IMR-90 (cell line): ENCODE measurements at regions not wholly inside any gene's neighbourhood (a gene's known extent, or its start where the extent isn't known, plus 50 kb on each side); places are given as distances from the start of the nearest gene placed in this dataset.

Experiments
- ATAC-seq: fragments of 200-7000 bp; cut with Tn5 transposase; 2 replicates; pipeline ENCODE4 v1.9.1; 2020; ENCODE audit warnings: low read depth, mild to moderate bottlenecking, moderate library complexity
- BruUV-seq: library from RNA; stranded (reverse); fragments of 400-500 nt; replicated peaks from 2 replicates; lab custom pipeline; 2021; lab: Mats Ljungman, UMichigan
- CTCF ChIA-PET: fragments of 300-600 bp; formaldehyde crosslinking; extraction: SDS; loops from one replicate; lab custom pipeline; 2021; ENCODE audit warnings: antibody characterized with exemption; lab: Yijun Ruan, JAX
- POLR2A ChIA-PET: fragments of 300-600 bp; sonication (Branson Sonifier 250); formaldehyde crosslinking; loops from one replicate; lab custom pipeline; 2022; ENCODE audit warnings: antibody characterized with exemption; ENCODE audit not compliant: unreplicated experiment; lab: Charles Lee
- DNase-seq: peaks from one replicate; pipeline ENCODE4 v3.0.0; 2013
- H2AFZ ChIP-seq: replicated peaks from 2 replicates; pipeline ENCODE3; 2013; ENCODE audit warnings: low read length, mild to moderate bottlenecking; ENCODE audit not compliant: poor library complexity
- H2AK5ac ChIP-seq: 2 replicates; pipeline ENCODE4 v1.6.1; 2013; ENCODE audit warnings: low read depth, low read length, inconsistent platforms
- H2AK9ac ChIP-seq: replicated peaks from 2 replicates; pipeline ENCODE3; 2013; ENCODE audit warnings: mild to moderate bottlenecking, low read depth, low read length, moderate library complexity; ENCODE audit not compliant: poor library complexity
- H2BK120ac ChIP-seq: 2 replicates; pipeline ENCODE4 v1.6.1; 2013; ENCODE audit warnings: low read depth, low read length, inconsistent platforms
- H2BK15ac ChIP-seq: 3 replicates; pipeline ENCODE4 v1.6.1; 2013; ENCODE audit warnings: low read depth, low read length, inconsistent platforms
- H2BK20ac ChIP-seq: 2 replicates; pipeline ENCODE4 v1.6.1; 2013; ENCODE audit warnings: low read depth, mild to moderate bottlenecking, inconsistent platforms, low read length, moderate library complexity
- H2BK5ac ChIP-seq: 2 replicates; pipeline ENCODE4 v1.6.1; 2013; ENCODE audit warnings: mild to moderate bottlenecking, low read depth, low read length, inconsistent platforms; ENCODE audit not compliant: poor library complexity, severe bottlenecking
- H3K14ac ChIP-seq: replicated peaks from 2 replicates; pipeline ENCODE4 v1.6.1; 2013; ENCODE audit warnings: low read depth, low read length, inconsistent platforms
- H3K18ac ChIP-seq: 2 replicates; pipeline ENCODE4 v1.6.1; 2013; ENCODE audit warnings: low read depth, low read length, control low read depth
- H3K23ac ChIP-seq: 2 replicates; pipeline ENCODE4 v1.6.1; 2013; ENCODE audit warnings: low read depth, low read length, inconsistent platforms
- H3K27ac ChIP-seq: 2 replicates; pipeline ENCODE4 v1.5.1; 2013; ENCODE audit warnings: mild to moderate bottlenecking, control low read depth, low read length; ENCODE audit not compliant: insufficient read depth
- H3K27me3 ChIP-seq: 2 replicates; pipeline ENCODE4 v1.6.1; 2013; ENCODE audit warnings: low read length; ENCODE audit not compliant: control insufficient read depth, insufficient read depth
- H3K36me3 ChIP-seq: 2 replicates; pipeline ENCODE4 v1.6.1; 2013; ENCODE audit warnings: low read length, mixed read lengths; ENCODE audit not compliant: control insufficient read depth, insufficient read depth
- H3K4ac ChIP-seq: 2 replicates; pipeline ENCODE4 v1.6.1; 2013; ENCODE audit warnings: low read depth, low read length, inconsistent platforms
- H3K4me1 ChIP-seq: 2 replicates; pipeline ENCODE4 v1.6.1; 2013; ENCODE audit warnings: low read length, mixed read lengths; ENCODE audit not compliant: control insufficient read depth, insufficient read depth
- H3K4me2 ChIP-seq: 2 replicates; pipeline ENCODE4 v1.6.1; 2013; ENCODE audit warnings: low read depth, mild to moderate bottlenecking, control low read depth, low read length, moderate library complexity
- H3K4me3 ChIP-seq: 2 replicates; pipeline ENCODE4 v1.5.1; 2013; ENCODE audit warnings: low read depth, mild to moderate bottlenecking, control low read depth, low read length, moderate library complexity; ENCODE audit not compliant: insufficient read depth
- H3K56ac ChIP-seq: 2 replicates; pipeline ENCODE4 v1.6.1; 2013; ENCODE audit warnings: low read length, inconsistent platforms; ENCODE audit not compliant: insufficient read depth; ENCODE audit errors: extremely low read depth
- H3K79me1 ChIP-seq, 2 experiments: 2 replicates each; pipeline ENCODE4 v1.6.1; 2013; ENCODE audit warnings: low read length in 2 of 2, inconsistent platforms in 1 of 2, low read depth in 1 of 2
- H3K9ac ChIP-seq: 2 replicates; pipeline ENCODE4 v1.6.1; 2013; ENCODE audit warnings: low read depth, low read length, control low read depth
- H3K9me1 ChIP-seq: 2 replicates; pipeline ENCODE4 v1.6.1; 2013; ENCODE audit warnings: low read length, inconsistent platforms; ENCODE audit not compliant: insufficient read depth
- H3K9me3 ChIP-seq: 2 replicates; pipeline ENCODE4 v1.6.1; 2013; ENCODE audit warnings: low read length; ENCODE audit not compliant: control insufficient read depth, insufficient read depth
- H4K20me1 ChIP-seq: 2 replicates; pipeline ENCODE4 v1.6.1; 2013; ENCODE audit warnings: low read length, inconsistent platforms; ENCODE audit not compliant: insufficient read depth
- H4K5ac ChIP-seq: 2 replicates; pipeline ENCODE4 v1.6.1; 2013; ENCODE audit warnings: mild to moderate bottlenecking, low read depth, low read length, control low read depth
- H4K8ac ChIP-seq, 2 experiments: 2 replicates each; pipeline ENCODE4 v1.6.1; 2013; ENCODE audit warnings: low read depth in 2 of 2, low read length in 2 of 2, control low read depth in 1 of 2, inconsistent platforms in 1 of 2
- H4K91ac ChIP-seq: 2 replicates; pipeline ENCODE4 v1.6.1; 2013; ENCODE audit warnings: low read depth, low read length, inconsistent platforms; ENCODE audit not compliant: insufficient read depth
- MAFK ChIP-seq: IDR thresholded peaks from 2 replicates; pipeline ENCODE4 v1.6.1; 2012; ENCODE audit warnings: low read depth, low read length, improper control_type of control experiment
- RCOR1 ChIP-seq: IDR thresholded peaks from 2 replicates; pipeline ENCODE4 v1.6.1; 2012; ENCODE audit warnings: mild to moderate bottlenecking, low read length, improper control_type of control experiment; ENCODE audit not compliant: insufficient replicate concordance
- RFX5 ChIP-seq: IDR thresholded peaks from 2 replicates; pipeline ENCODE4 v1.8.0; 2012; ENCODE audit warnings: low read depth, mild to moderate bottlenecking, low read length, moderate library complexity
- SMC3 ChIP-seq: fragments of 150-350 bp; IDR thresholded peaks from 2 replicates; pipeline ENCODE4 v1.6.1; 2016; ENCODE audit warnings: low read depth, mild to moderate bottlenecking, antibody characterized with exemption, low read length, moderate library complexity
- WGBS, 2 experiments: methylation state at CpG; one replicate each; pipeline versions ENCODE4 v1.1.5 to v1.1.7; 2013; ENCODE audit warnings: missing lambda C conversion rate in 2 of 2; ENCODE audit not compliant: insufficient read length in 1 of 2; ENCODE audit errors: extremely low coverage in 2 of 2; 5-methylcytosine and 5-hydroxymethylcytosine counted together
- dilution Hi-C: fragments of 300-500 bp; cut with HindIII; formaldehyde crosslinking; loops from one replicate; pipeline ENCODE4 v1.14.3; 2018; ENCODE audit warnings: low sequenced_read_pairs; ENCODE audit not compliant: unreplicated experiment
- in situ Hi-C: fragments of 300-500 bp; cut with MboI; formaldehyde crosslinking; loops from 3 replicates; pipeline ENCODE4 v1.14.3; 2019; ENCODE audit warnings: low sequenced_read_pairs, inconsistent platforms, mixed read lengths
- intact Hi-C: fragments of 100-400 bp; cut with micrococcal nuclease; formaldehyde crosslinking; loops from 2 replicates; pipeline ENCODE4 v1.10.0; 2022

- Histone ChIP-seq H3K27ac (no peak overlapping the region), H3K4me1 (no peaks in the 10 kb centered on the region), H2BK120ac (no peak overlapping the region), H3K23ac (no peak overlapping the region), H2AK9ac (no peak overlapping the region), H3K4ac (no peak overlapping the region), H3K18ac (no peak overlapping the region), H3K4me3 (no peak overlapping the region), H4K20me1 (no peaks in the 10 kb centered on the region), H3K36me3 (no peaks in the 10 kb centered on the region), H3K14ac (no peak overlapping the region), H3K56ac (no peak overlapping the region), H4K8ac (no peak overlapping the region), H3K79me1 (no peaks in the 10 kb centered on the region), H2BK5ac (no peak overlapping the region), H2BK15ac (no peak overlapping the region), H3K9me3 (peaks cover 42% of the 10 kb centered on the region), H4K91ac (no peak overlapping the region), H3K9ac (no peak overlapping the region), H3K27me3 (no peaks in the 10 kb centered on the region), H3K4me2 (no peak overlapping the region), H3K9me1 (no peaks in the 10 kb centered on the region), H4K5ac (no peak overlapping the region), H2AK5ac (no peak overlapping the region), H2AFZ (no peak overlapping the region), H2BK20ac (no peak overlapping the region)
- CTCF ChIA-PET, result no interaction called here
- intact Hi-C loops, result no loop called here
- no peak for TF ChIP-seq MAFK
- no peak for TF ChIP-seq RCOR1
- no peak for TF ChIP-seq SMC3
- no peak for TF ChIP-seq RFX5
- no TSS peak for BruUV-seq
- dilution Hi-C loops, result no loop called here
- no peak for DNase-seq
- POLR2A ChIA-PET, result no interaction called here
- in situ Hi-C loops, result no loop called here
- ATAC-seq, result no peak
- WGBS, 2 experiments, result no CpG with 5 or more reads among the region's 3 CpGs
Measured at GRCh38 chr5:2385818-2386217, 365.7 kb downstream of the IRX2 start.
